IPS DF 6.9 (cell line): ENCODE measurements at regions not wholly inside any gene's neighbourhood (a gene's known extent, or its start where the extent isn't known, plus 50 kb on each side); places are given as distances from the start of the nearest gene placed in this dataset.
"Not testable (repeated sequence)": the region's sequence is repeated elsewhere in the genome, so short reads cannot be mapped to it uniquely, and the experiment has no call there.

ENCODE experiments used
- DNase-seq: peaks from one replicate; pipeline ENCODE4 v3.0.0-alpha.2; 2013; ENCODE audit warnings: low read depth, low spot score
- H3K27ac ChIP-seq: one replicate; pipeline ENCODE4 v1.5.1; 2013; ENCODE audit warnings: low read length, control low read depth
- H3K27me3 ChIP-seq: 2 replicates; pipeline ENCODE4 v1.6.1; 2013; ENCODE audit warnings: mild to moderate bottlenecking, low read length; ENCODE audit not compliant: control insufficient read depth, insufficient read depth
- H3K36me3 ChIP-seq: 2 replicates; pipeline ENCODE4 v1.6.1; 2013; ENCODE audit warnings: low read length; ENCODE audit not compliant: control insufficient read depth, insufficient read depth
- H3K4me1 ChIP-seq: 2 replicates; pipeline ENCODE4 v1.6.1; 2013; ENCODE audit warnings: low read length; ENCODE audit not compliant: control insufficient read depth, insufficient read depth
- H3K4me3 ChIP-seq: 2 replicates; pipeline ENCODE4 v1.5.1; 2013; ENCODE audit warnings: mild to moderate bottlenecking, low read length
- H3K9me3 ChIP-seq: 2 replicates; pipeline ENCODE4 v1.6.1; 2013; ENCODE audit warnings: low read length, inconsistent platforms; ENCODE audit not compliant: control insufficient read depth, insufficient read depth
- WGBS: extraction: QIAGEN DNeasy Blood & Tissue Kit; methylation state at CpG from one replicate; pipeline ENCODE4 v1.1.7; 2013; ENCODE audit warnings: mixed read lengths, missing lambda C conversion rate; ENCODE audit not compliant: insufficient read length, insufficient coverage; 5-methylcytosine and 5-hydroxymethylcytosine counted together

DNA sequence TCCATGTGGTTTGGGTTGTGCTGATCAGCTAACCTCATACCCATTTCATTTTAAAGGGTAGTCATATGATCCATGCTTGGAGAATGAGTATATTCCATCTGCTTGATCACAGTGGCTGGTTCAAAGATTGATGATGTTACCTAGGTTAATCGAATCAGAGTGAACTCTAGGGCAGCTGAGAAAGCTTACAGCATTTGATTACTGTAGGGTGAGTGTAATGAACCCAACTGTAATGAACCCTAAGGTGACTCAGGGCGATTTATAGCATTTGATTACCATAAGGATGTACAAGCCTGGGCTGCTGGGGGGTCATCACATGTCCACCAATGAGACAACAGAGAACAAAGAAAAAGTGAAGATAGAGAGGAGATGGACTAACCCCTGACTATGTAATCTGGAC lies 523.1 kb downstream of the ADRA2A start:
- Histone ChIP-seq H3K9me3 (no peaks in the 10 kb centered on the region), H3K27me3 (no peaks in the 10 kb centered on the region), H3K36me3 (no peaks in the 10 kb centered on the region), H3K4me3 (no peak overlapping the region), H3K27ac (no peak overlapping the region), H3K4me1 (peaks cover 1% of the 10 kb centered on the region; the same call in 1 of the 2 replicates)
- no CpG with 5 or more reads among the region's 2 CpGs for WGBS
- DNase-seq, result no peak

DNA sequence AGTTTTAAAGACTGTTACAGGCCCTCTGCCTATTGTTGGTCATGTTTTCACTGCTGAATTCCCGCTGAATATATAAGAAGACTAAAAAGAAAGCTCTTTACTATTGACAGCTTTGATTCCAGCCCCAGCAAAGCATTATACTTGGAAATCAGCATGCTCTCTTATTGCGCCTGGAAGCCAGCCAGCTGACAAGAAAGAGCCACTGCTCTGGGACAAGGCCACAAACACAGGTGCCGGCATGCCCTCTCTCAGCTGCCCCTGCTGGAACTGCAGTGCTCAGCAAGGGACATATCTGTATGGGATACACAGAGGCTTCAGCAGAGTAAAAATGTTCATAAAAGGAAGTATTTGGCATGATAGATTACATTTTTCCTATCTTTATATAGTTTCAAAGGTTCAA lies 523.9 kb downstream of the ADRA2A start:
- H3K4me3 ChIP-seq, result no peak overlapping the region
- no peak for DNase-seq

DNA sequence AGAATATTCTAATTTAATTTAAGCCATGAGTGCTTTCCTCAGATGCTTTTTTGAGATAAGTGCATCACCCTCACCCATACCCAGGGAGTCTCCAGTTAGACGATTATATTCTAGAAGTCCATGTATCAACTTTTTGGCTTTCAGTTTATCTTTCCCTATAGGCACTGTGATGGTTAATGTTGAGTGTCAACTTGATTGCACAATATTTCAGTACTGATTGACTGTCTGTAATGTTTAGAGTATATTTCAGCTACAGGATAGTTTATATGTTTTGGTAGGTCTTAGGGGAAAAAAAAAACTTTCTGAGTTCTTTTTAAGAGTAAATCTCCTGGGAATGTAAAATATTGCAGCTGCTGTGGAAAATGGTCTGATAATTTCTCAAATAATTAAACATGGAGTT lies 535.4 kb downstream of the ADRA2A start:
- no peaks in the 10 kb centered on the region for H3K36me3 ChIP-seq
- H3K27ac ChIP-seq, result no peak overlapping the region
- H3K9me3 ChIP-seq, result no peaks in the 10 kb centered on the region
- no peaks in the 10 kb centered on the region for H3K27me3 ChIP-seq
- no peak for DNase-seq
- no peaks in the 10 kb centered on the region for H3K4me1 ChIP-seq
- no peak overlapping the region for H3K4me3 ChIP-seq
- WGBS, result no CpG with 5 or more reads among the region's 1 CpG

More for the DNA sequence above, 523.9 kb downstream of the ADRA2A start:
- Histone ChIP-seq H3K4me1 (peaks cover 1% of the 10 kb centered on the region; the same call in 1 of the 2 replicates), H3K36me3 (no peaks in the 10 kb centered on the region), H3K27ac (no peak overlapping the region), H3K27me3 (no peaks in the 10 kb centered on the region), H3K9me3 (no peaks in the 10 kb centered on the region)
- no CpG with 5 or more reads among the region's 3 CpGs for WGBS

DNA sequence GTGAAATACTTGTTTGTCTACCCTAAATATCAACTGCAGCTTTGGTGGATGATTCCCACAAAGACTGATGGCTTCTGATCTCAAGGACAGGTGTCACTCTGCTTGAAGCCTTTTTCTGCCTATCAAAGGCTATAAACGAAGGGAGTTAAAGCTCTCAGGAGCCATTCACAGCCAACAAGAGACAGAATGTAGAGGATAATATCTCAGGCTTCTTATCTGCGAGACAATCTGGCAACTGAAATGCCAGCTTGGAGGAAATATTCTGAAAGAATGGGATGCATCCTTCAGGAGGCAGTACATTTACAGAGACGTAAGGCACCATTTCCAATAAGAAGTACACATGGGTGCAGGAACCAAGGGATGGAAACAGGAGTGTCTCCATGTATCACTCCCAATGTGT lies 549.4 kb downstream of the GPAM start:
- Histone ChIP-seq H3K4me1 (no peaks in the 10 kb centered on the region), H3K9me3 (no peaks in the 10 kb centered on the region; the same call in 1 of the 2 replicates), H3K27ac (no peak overlapping the region), H3K27me3 (no peaks in the 10 kb centered on the region), H3K36me3 (no peaks in the 10 kb centered on the region), H3K4me3 (no peak overlapping the region)
- DNase-seq, result no peak
- WGBS, result no CpG with 5 or more reads among the region's 3 CpGs

DNA sequence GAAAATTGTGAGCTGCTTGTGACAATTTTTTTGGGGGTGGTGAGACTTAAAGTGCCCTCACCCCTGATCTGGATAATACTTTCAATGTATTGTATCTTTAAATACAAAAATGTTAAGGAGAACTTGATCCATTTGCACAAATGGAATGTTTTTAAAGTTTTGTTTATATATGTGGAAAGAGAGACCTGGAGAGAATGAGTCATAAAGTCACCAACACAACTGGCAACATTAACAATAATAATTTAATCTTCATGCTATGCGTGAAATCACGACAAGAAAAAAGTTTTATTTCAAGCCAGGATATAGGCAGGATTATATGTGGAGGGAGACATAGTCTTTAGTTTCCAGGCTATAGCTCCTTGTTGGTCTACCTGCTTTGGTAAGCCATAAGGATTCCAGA lies 537.5 kb downstream of the GPAM start:
- H3K9me3 ChIP-seq, result no peaks in the 10 kb centered on the region; the same call in 1 of the 2 replicates
- no peaks in the 10 kb centered on the region for H3K4me1 ChIP-seq
- no peak for DNase-seq
- no CpG with 5 or more reads among the region's 2 CpGs for WGBS
- no peak overlapping the region for H3K27ac ChIP-seq
- no peaks in the 10 kb centered on the region for H3K36me3 ChIP-seq
- no peak overlapping the region for H3K4me3 ChIP-seq
- no peaks in the 10 kb centered on the region for H3K27me3 ChIP-seq

DNA sequence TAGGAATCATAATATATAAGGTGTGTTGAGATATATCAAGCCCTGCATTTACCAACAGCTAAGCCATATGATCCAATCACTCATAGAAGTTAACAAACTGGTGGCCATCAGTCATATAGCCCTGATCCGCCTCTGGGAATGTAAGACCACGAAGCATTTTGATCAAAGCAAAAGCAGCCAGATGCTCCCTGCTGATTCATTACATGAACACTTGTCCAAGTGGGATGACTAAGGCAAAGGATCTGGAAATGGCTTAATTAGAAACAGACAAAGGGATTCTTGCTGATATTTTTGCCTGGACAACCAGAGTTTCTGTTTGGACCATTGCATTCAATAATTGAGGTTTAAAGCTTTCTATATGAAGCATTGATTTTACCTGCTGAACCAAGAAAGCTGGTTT lies 535.5 kb downstream of the GPAM start:
- Histone ChIP-seq H3K36me3 (no peaks in the 10 kb centered on the region), H3K9me3 (no peaks in the 10 kb centered on the region; the same call in 1 of the 2 replicates), H3K4me1 (no peaks in the 10 kb centered on the region), H3K27me3 (no peaks in the 10 kb centered on the region), H3K4me3 (no peak overlapping the region), H3K27ac (no peak overlapping the region)
- no peak for DNase-seq
- WGBS, result no CpG with 5 or more reads among the region's 2 CpGs

DNA sequence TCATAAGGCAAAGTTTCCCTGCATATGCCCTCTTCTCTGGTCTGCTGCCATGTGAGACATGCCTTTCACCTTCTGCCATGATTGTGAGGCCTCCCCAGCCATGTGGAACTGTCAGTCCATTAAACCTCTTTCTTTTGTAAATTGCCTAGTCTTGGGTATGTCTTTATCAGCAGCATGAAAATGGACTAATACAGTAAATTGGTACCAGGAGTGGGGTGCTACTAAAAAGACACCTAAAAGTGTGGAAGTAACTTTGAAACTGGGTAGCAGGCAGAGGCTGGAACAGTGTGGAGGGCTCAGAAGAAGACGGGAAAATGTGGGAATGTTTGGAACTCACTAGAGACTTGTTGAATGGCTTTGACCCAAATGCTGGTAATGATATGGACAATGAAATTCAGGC lies 534.5 kb downstream of the GPAM start:
- not testable (repeated sequence) for H3K4me3 ChIP-seq, H3K36me3 ChIP-seq, DNase-seq, H3K4me1 ChIP-seq, H3K27me3 ChIP-seq, H3K9me3 ChIP-seq, H3K27ac ChIP-seq
- WGBS, result no CpG with 5 or more reads among the region's 1 CpG

DNA sequence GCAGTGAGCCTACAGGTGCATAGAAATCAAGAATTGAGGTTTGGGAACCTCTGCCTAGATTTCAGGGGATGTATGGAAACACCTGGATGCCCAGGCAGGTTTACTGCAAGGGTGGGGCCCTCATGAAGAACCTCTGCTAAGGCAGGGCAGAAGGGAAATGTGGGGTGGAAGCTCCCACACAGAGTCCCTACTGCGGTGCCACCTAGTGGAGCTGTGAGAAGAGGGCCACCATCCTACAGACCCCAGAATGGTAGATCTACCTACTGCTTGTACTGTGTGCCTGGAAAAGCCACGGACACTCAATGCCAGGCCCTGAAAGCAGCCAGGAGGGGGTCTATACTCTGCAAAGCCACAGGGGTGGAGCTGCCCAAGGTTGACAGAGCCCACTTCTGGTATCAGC lies 533.5 kb downstream of the GPAM start:
- no peak overlapping the region for H3K4me3 ChIP-seq
- H3K36me3 ChIP-seq, result no peaks in the 10 kb centered on the region
- H3K4me1 ChIP-seq, result no peaks in the 10 kb centered on the region
- no peaks in the 10 kb centered on the region for H3K27me3 ChIP-seq
- no peaks in the 10 kb centered on the region; the same call in 1 of the 2 replicates for H3K9me3 ChIP-seq
- DNase-seq, result peak; percentile 7
- WGBS, result no CpG with 5 or more reads among the region's 2 CpGs
- H3K27ac ChIP-seq, result no peak overlapping the region

DNA sequence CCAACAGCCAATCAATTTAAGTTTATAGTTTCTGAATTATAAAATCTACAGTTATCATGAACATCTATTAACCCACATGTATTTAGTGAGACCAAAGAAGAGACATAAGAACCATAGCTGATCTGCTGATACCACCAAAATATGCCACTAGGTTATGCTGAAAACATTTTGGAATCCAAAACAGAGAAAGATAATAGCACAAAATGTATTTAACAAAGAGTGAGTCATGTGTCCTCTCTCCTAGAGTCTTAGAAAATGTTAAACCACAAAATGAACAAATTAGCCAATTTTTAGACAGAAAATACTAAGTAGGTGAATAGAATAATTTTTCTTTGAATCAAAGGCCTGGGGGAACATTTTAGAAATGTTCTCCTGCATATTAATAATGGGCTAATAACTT lies 527.5 kb downstream of the GPAM start:
- no peak for DNase-seq

DNA sequence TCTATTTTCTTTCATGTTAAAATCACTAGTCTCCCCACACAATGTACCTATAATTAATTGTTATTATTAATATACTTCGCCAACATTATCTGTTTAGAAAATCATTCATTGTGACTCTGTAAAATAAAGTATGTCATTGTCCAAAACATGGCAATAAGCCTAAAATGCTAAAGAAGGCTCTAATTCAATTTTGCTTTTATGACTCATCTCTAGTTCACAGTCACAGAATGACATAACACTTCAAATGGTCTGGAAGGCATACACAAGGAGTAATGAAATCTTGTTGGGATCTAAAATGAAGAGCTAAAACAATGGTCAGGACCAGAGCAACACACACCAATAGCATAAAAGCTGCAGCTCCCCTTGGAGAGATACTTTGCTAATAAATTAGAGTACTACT lies 505.8 kb downstream of the GPAM start:
- H3K36me3 ChIP-seq, result no peaks in the 10 kb centered on the region
- H3K9me3 ChIP-seq, result no peaks in the 10 kb centered on the region
- no peaks in the 10 kb centered on the region for H3K4me1 ChIP-seq
- H3K4me3 ChIP-seq, result no peak overlapping the region
- H3K27me3 ChIP-seq, result no peaks in the 10 kb centered on the region; the same call in 1 of the 2 replicates
- DNase-seq, result no peak
- no peak overlapping the region for H3K27ac ChIP-seq
- WGBS, result no CpG with 5 or more reads among the region's 1 CpG

More for the DNA sequence above, 527.5 kb downstream of the GPAM start:
- no peak overlapping the region for H3K4me3 ChIP-seq
- H3K9me3 ChIP-seq, result no peaks in the 10 kb centered on the region
- no peaks in the 10 kb centered on the region for H3K27me3 ChIP-seq
- H3K27ac ChIP-seq, result no peak overlapping the region
- no peaks in the 10 kb centered on the region for H3K36me3 ChIP-seq
- no peaks in the 10 kb centered on the region for H3K4me1 ChIP-seq

DNA sequence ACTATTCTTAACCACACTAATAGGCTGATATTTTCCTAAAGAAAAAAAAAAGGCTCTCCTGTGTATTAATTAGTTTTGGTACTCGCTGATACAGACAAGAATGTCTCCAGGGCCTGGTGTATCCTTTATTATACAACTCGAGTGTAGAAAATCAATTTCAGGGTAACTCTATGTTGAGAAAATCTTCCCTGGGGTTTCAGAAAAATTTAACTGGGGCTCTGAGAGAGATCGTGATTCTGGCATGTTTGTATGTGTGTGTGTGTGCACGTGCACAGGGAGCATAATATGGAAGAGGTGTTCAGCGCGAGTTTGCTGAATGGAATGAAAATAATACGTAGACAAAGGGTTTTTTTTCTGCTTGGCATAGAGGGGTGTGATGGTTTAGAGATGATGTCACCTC lies 496.8 kb downstream of the GPAM start:
- Histone ChIP-seq H3K36me3 (no peaks in the 10 kb centered on the region), H3K27ac (no peak overlapping the region), H3K4me1 (no peaks in the 10 kb centered on the region), H3K27me3 (no peaks in the 10 kb centered on the region), H3K9me3 (no peaks in the 10 kb centered on the region), H3K4me3 (no peak overlapping the region)
- no peak for DNase-seq
- no CpG with 5 or more reads among the region's 7 CpGs for WGBS
